ENCODE measurements at regions not wholly inside any gene's neighbourhood (a gene's known extent, or its start where the extent isn't known, plus 50 kb on each side); places are given as distances from the start of the nearest gene placed in this dataset.

DNA sequence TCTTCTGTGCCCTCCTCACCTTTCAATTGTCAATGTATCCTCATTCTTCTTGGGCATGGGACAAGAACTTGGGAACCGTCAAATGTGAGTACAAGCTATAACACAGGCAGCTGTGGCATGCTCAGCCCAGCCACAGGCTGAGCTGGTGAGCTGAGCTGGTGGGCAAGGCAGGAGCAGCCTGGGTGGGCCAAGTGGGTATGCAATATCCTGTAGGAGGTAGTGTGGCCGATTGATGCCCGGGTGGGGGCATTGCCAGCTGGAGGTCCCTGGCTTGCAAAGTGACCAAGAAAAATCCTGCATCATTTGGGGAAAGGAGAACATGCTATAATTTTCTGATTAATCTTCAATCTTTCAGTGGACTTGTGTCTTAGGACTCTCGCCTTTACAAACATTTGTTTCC lies 507.2 kb upstream of the SLC10A2 start:
- Histone ChIP-seq H3K36me3 (ENCODE audit: control insufficient read depth, insufficient read depth, low read length) (no peaks in the 10 kb centered on the region), H3K4me3 (replicated peaks; ENCODE audit: low read depth, low read length) (no peak overlapping the region), H3K27me3 (replicated peaks; ENCODE audit: control insufficient read depth, insufficient read depth, low read length) (no peaks in the 10 kb centered on the region)
- TF ChIP-seq, protein P1, sequence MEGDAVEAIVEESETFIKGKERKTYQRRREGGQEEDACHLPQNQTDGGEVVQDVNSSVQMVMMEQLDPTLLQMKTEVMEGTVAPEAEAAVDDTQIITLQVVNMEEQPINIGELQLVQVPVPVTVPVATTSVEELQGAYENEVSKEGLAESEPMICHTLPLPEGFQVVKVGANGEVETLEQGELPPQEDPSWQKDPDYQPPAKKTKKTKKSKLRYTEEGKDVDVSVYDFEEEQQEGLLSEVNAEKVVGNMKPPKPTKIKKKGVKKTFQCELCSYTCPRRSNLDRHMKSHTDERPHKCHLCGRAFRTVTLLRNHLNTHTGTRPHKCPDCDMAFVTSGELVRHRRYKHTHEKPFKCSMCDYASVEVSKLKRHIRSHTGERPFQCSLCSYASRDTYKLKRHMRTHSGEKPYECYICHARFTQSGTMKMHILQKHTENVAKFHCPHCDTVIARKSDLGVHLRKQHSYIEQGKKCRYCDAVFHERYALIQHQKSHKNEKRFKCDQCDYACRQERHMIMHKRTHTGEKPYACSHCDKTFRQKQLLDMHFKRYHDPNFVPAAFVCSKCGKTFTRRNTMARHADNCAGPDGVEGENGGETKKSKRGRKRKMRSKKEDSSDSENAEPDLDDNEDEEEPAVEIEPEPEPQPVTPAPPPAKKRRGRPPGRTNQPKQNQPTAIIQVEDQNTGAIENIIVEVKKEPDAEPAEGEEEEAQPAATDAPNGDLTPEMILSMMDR (IDR thresholded peaks at IDR 0.05; ENCODE audit: insufficient read depth, low read length, poor library complexity, severe bottlenecking): no peak
- DNase-seq (ENCODE audit: extremely low read depth, insufficient read length): no peak

GRCh38 chr13:103568314-103568713 lies 502.1 kb upstream of the SLC10A2 start:
- TF ChIP-seq, protein P1 (IDR thresholded peaks at IDR 0.05; ENCODE audit: insufficient read depth, low read length, poor library complexity, severe bottlenecking): no peak
- Histone ChIP-seq H3K4me3 (replicated peaks; ENCODE audit: low read depth, low read length) (no peak overlapping the region), H3K36me3 (ENCODE audit: control insufficient read depth, insufficient read depth, low read length) (no peaks in the 10 kb centered on the region), H3K27me3 (replicated peaks; ENCODE audit: control insufficient read depth, insufficient read depth, low read length) (no peaks in the 10 kb centered on the region)
- no peak for DNase-seq (ENCODE audit: extremely low read depth, insufficient read length)

DNA sequence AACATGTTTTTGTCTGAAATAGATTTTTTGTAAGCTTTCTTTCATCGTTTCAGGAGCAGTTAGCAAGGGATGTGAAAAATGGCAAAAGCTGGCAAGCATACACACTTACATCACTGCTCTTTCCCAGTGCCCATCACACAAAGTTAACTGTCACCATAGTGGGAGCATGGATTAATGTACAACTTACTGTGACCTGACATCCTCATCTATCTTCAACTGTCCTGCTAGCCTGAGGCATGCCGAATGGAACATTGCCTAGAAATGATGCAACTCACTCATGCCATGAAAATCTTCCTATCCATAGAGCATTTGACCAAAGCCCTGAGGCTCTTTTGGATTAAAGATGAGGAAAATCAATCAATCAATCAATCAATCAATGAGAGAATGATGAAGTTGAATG lies 491.7 kb upstream of the SLC10A2 start:
- DNase-seq (ENCODE audit: extremely low read depth, insufficient read length): no peak
- Histone ChIP-seq H3K36me3 (ENCODE audit: control insufficient read depth, insufficient read depth, low read length) (no peaks in the 10 kb centered on the region), H3K27me3 (replicated peaks; ENCODE audit: control insufficient read depth, insufficient read depth, low read length) (no peaks in the 10 kb centered on the region), H3K4me3 (replicated peaks; ENCODE audit: low read depth, low read length) (no peak overlapping the region)
- TF ChIP-seq, protein P1 (IDR thresholded peaks at IDR 0.05; ENCODE audit: insufficient read depth, low read length, poor library complexity, severe bottlenecking): no peak

DNA sequence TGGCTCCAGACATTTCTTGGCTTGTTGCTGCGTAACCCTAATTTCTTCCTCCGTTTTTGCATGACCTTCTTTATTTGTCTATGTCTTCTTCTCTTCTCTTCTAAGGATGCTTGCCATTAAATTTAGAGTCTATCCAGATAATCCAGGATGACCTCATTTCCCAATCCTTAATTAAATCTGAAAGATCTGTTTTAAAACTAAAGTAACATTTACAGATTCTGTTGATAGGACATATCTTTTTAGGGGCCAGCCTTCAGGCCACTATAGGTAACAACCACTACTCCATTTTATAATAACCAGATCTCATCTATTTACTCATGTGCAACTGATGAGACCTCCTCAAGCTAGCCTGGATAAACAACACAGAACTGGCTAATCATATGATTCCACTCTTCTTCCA lies 490.5 kb upstream of the SLC10A2 start:
- no peak for DNase-seq (ENCODE audit: extremely low read depth, insufficient read length)

DNA sequence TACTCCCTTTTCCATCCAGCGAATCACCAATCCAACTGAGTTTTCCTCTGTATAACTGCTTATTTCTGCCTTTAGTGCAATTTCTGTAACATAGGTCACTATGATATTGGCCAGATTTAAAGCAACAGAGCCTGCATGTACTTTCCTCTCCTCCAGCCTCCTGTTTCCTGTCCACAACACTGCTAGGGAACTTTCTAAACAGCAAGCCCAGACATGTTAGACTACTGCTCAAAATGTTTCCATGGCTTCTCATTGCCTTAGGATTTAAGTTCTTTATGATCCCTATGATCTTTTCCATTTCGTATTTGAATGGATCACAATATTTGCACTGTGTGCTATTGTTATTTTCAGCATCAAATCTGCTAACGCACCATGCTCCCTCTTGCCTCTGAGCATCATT lies 481.7 kb upstream of the SLC10A2 start:
- H3K36me3 ChIP-seq (ENCODE audit: control insufficient read depth, insufficient read depth, low read length): no peaks in the 10 kb centered on the region
- TF ChIP-seq, protein P1 (IDR thresholded peaks at IDR 0.05; ENCODE audit: insufficient read depth, low read length, poor library complexity, severe bottlenecking): no peak
- H3K27me3 ChIP-seq (replicated peaks; ENCODE audit: control insufficient read depth, insufficient read depth, low read length): no peaks in the 10 kb centered on the region
- DNase-seq (ENCODE audit: extremely low read depth, insufficient read length): no peak
- no peak overlapping the region for H3K4me3 ChIP-seq (replicated peaks; ENCODE audit: low read depth, low read length)

More for the DNA sequence above, 490.5 kb upstream of the SLC10A2 start:
- TF ChIP-seq, protein P1 (IDR thresholded peaks at IDR 0.05; ENCODE audit: insufficient read depth, low read length, poor library complexity, severe bottlenecking): no peak
- Histone ChIP-seq H3K27me3 (replicated peaks; ENCODE audit: control insufficient read depth, insufficient read depth, low read length) (no peaks in the 10 kb centered on the region), H3K4me3 (replicated peaks; ENCODE audit: low read depth, low read length) (no peak overlapping the region), H3K36me3 (ENCODE audit: control insufficient read depth, insufficient read depth, low read length) (no peaks in the 10 kb centered on the region)

DNA sequence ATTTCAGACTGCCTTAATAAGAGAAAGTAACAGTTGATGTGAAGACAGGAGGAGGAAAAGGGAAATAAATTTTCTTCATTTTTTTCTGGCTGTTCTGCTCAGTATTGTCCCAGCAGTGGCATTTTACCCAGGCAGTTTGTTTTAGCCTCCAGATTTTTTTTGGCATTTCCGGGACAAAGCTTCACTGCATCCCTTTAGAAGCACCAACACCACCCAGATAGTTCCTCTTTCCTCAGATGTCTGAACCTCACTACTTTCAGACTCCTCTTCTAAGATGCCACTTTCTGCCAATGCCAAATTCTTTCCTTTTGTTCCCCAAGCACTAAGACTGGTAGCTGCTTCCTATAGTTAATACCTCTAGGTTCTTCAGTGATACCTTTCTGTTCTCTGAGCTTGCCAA lies 480.1 kb upstream of the SLC10A2 start:
- no peaks in the 10 kb centered on the region for H3K27me3 ChIP-seq (replicated peaks; ENCODE audit: control insufficient read depth, insufficient read depth, low read length)
- no peak for DNase-seq (ENCODE audit: extremely low read depth, insufficient read length)
- TF ChIP-seq, protein P1 (IDR thresholded peaks at IDR 0.05; ENCODE audit: insufficient read depth, low read length, poor library complexity, severe bottlenecking): no peak
- no peaks in the 10 kb centered on the region for H3K36me3 ChIP-seq (ENCODE audit: control insufficient read depth, insufficient read depth, low read length)
- H3K4me3 ChIP-seq (replicated peaks; ENCODE audit: low read depth, low read length): no peak overlapping the region
